GM10266 (cell line): ENCODE measurements at regions not wholly inside any gene's neighbourhood (a gene's known extent, or its start where the extent isn't known, plus 50 kb on each side); places are given as distances from the start of the nearest gene placed in this dataset.

ENCODE experiments used
- DNase-seq: peaks from one replicate; pipeline ENCODE4 v3.0.0; 2012; ENCODE audit errors: extremely low spot score
- TF ChIP-seq, protein P1 (sequence below): IDR thresholded peaks from 2 replicates; pipeline ENCODE4 v1.5.1; 2012; ENCODE audit warnings: mild to moderate bottlenecking, low read depth; ENCODE audit not compliant: control insufficient read depth, insufficient read depth; ENCODE audit errors: missing control alignments

DNA sequence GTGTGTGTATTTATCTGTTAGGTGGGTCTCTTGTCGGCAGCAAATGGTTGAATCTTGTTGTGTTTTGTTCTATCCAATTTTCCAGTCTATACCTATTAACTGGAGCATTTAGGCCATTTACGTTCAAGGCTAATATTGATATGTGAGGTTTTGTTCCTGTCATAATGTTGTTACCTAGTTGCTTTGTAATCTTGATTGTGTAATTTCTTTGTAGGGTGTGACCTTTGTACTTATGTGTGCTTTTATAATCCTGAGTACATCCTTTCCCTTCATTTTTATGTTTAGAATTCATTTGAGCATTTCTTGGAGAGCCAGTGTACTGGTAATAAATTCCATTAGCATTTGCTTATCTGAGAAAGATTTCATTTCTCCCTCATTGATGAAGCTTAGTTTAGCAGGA lies 83.0 kb upstream of the MIR17HG start:
- TF ChIP-seq, protein P1, sequence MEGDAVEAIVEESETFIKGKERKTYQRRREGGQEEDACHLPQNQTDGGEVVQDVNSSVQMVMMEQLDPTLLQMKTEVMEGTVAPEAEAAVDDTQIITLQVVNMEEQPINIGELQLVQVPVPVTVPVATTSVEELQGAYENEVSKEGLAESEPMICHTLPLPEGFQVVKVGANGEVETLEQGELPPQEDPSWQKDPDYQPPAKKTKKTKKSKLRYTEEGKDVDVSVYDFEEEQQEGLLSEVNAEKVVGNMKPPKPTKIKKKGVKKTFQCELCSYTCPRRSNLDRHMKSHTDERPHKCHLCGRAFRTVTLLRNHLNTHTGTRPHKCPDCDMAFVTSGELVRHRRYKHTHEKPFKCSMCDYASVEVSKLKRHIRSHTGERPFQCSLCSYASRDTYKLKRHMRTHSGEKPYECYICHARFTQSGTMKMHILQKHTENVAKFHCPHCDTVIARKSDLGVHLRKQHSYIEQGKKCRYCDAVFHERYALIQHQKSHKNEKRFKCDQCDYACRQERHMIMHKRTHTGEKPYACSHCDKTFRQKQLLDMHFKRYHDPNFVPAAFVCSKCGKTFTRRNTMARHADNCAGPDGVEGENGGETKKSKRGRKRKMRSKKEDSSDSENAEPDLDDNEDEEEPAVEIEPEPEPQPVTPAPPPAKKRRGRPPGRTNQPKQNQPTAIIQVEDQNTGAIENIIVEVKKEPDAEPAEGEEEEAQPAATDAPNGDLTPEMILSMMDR: no peak
- DNase-seq: no peak

GRCh38 chr13:91269237-91269636 lies 78.2 kb upstream of the MIR17HG start:
- TF ChIP-seq, protein P1: no peak
- DNase-seq: no peak

GRCh38 chr13:91270031-91270430 lies 77.5 kb upstream of the MIR17HG start:
- DNase-seq: no peak
- TF ChIP-seq, protein P1: no peak

DNA sequence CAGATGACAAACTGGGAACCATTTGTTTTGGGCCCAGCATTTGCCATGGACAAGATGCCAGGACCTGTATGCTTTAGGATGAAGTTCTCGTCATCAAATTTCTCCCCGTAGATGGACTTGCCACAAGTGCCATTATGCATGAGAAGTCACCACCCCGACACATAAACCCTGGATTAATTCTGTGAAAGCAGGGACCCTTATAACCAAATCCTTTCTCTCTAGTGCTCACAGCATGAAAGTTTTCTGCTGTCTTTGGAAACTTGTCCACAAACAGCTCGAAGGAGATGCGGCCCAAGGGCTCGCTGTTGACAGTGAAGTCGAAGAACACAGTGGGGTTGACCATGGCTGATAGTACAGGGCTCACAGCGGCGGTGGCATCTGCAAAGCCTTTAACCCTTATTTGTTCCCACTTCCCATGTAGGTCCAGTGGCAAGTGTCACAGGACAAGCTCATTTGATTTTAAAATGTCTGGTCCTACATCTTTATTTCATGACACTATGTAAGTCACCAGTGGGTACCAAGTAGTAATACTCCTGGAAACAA lies 75.2 kb upstream of the MIR17HG start:
- TF ChIP-seq, protein P1: no peak
- no peak for DNase-seq

- TF ChIP-seq, protein P1: no peak
- DNase-seq: no peak
These were observed 73.8 kb upstream of the MIR17HG start for GRCh38 chr13:91273675-91274074.

DNA sequence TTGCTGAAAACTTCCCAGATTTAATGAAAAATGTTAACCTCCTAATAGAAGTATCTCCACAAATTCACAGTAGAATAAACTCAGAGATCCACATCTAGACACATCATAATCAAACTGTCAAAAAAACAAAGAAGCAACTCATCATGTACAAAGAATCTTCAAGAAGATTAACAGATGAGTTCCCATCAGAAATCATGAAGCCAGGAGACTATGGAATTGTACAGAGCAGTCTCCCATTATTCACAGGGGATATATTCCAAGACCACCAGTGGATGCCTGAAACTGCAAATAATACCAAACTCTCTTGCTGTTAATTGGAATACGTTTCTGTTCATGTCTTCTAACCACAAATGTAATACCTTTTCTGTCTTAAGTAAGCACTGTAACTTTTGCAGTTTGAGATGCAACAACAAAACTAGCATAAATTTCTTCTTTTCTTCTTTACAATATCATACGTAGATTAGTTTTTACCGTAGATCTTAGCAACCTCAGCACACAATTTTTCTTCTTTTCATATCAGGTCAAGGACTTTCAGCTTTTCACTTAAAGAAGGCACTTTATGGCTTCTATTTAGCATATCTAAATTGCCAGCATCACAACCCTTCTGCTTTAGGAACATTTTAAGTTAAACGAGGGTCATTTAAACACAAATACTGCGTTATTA lies 70.3 kb upstream of the MIR17HG start:
- TF ChIP-seq, protein P1: no peak
- no peak for DNase-seq

DNA sequence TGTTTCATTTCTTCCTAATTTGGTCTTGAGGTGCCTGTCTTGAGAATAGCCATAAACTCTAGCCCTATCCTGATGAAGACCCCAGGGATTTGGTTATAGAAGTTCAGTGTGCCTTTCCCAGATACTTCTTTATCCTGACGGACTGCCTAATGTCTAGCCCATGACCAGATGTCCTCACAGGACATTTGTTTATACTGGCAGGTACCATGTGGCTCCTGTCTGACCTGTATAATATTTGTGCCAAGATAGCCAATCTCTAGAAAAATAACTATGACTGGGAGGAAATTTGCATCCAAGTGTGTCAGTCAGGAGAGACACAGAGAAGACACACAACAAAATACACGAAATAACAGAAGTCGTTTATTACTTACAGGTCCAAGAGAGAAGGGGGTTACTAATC lies 69.2 kb upstream of the MIR17HG start:
- TF ChIP-seq, protein P1: no peak

More for the DNA sequence above, 69.2 kb upstream of the MIR17HG start:
- no peak for DNase-seq
